HFF-Myc (cell line): ENCODE measurements at regions not wholly inside any gene's neighbourhood (a gene's known extent, or its start where the extent isn't known, plus 50 kb on each side); places are given as distances from the start of the nearest gene placed in this dataset.

Source experiments
- DNase-seq: peaks from one replicate; pipeline ENCODE4 v3.0.0-alpha.2; 2011; ENCODE audit warnings: low read depth; ENCODE audit errors: extremely low read depth
- H3K4me3 ChIP-seq: replicated peaks from 2 replicates; pipeline ENCODE4 v1.5.1; 2011; ENCODE audit warnings: low read depth, mild to moderate bottlenecking, control low read depth, low read length
- CTCF ChIP-seq: IDR thresholded peaks from 2 replicates; pipeline ENCODE4 v1.5.1; 2012; ENCODE audit warnings: mild to moderate bottlenecking, low read depth, low read length, control low read depth; ENCODE audit errors: missing control alignments

DNA sequence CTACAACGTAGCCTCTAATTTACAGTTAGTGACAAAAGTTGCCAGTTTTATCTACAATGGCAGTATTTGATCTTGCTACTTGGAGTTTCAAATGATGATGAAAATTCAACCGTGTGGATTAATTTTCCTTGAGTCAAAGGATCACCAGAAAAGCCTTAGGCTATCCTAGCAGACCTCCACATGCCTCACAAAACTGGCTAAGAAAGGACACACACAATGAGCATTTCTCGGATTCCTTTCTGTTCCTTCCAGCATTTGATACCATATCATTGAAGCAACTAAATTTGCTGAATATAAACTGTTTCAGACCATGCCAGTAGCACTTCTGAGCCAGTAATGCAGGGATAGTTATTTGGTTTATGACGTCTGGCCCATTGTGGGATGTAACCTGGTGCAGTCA is 587.4 kb upstream of the MDFIC2 start:
- no peak overlapping the region for H3K4me3 ChIP-seq
- TF ChIP-seq CTCF: no peak
- DNase-seq: no peak

- DNase-seq: no peak
- no peak for TF ChIP-seq CTCF
- H3K4me3 ChIP-seq: no peak overlapping the region
Observed at GRCh38 chr3:70890020-70890394, 577.6 kb upstream of the MDFIC2 start.

DNA sequence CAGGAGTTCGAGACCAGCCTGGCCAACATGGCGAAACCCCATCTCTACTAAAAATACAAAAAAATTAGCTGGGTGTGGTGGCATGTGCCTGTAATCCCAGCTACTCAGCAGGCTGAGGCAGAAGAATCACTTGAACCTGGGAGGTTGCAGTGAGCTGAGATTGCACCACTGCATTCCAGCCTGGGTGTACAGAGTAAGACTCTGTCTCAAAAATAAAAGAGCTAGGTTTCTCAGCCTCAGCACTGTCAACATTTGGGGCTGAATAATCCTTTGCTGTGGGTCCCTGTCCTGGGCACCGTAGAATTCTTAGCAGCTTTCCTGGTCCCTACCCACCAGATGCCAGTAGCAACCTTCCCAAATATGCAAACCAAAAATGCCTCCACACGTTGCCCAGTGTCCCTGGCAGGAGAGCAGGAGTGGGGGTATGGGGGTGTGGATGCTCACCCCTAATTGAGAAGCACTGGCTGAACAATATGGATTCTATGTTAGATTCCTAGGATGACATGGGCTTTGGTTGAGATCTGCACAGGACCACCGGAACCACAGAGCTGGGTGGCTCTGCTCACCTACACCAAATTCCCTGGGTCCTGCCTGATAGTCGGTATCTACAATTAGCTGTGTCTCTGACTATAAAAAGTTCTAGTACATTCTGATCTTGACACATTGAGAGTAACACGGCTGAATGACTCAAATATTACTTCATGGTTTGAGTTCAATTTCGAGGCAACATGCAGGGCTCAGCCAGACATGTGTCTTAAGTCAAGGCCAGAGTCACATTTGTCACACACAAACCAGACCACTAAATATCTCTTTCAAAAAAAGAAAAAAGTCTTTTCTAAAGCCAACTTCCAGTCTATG is 577.0 kb upstream of the MDFIC2 start:
- H3K4me3 ChIP-seq: no peak overlapping the region
- no peak for TF ChIP-seq CTCF
- DNase-seq: no peak

DNA sequence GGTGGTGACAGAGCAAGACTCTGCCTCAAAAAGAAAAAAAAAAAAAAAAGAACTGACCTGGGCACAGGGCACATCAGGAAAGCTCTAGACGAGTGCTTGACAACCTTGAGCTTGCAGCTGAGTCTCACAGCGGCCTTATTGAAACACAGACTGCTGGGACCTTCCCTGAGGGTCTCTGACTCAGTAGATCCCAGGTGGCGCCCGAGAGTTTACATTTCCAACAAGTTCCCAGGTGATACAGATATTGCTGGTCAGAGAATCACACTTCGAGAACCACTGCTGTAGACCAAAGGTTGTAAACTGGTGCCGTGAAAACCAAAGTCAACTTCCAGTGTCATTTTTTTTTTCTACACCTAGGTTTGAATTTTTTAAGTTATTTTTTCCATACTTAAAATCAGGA is 573.2 kb upstream of the MDFIC2 start:
- no peak overlapping the region for H3K4me3 ChIP-seq
- TF ChIP-seq CTCF: no peak
- no peak for DNase-seq

DNA sequence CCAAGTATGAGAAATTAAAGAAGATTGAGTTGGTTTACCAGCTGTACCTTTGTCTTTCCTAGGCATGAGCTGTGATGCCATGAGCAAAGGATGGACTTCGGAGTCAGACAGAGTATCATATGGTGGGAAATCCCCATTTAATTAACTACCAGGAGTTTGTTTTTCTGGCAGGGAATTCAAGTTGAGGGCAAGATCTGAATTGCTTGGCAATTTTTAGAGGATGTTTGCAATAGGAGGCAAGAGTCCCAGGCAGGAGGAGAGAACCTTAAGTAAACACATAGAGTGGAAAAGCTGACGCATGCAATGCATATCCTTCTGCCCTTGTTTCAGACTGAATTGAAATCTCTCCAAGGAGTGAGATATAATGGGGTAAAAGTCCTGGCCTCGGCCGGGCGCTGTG is 569.7 kb upstream of the MDFIC2 start:
- TF ChIP-seq CTCF: no peak
- DNase-seq: no peak
- H3K4me3 ChIP-seq: no peak overlapping the region

DNA sequence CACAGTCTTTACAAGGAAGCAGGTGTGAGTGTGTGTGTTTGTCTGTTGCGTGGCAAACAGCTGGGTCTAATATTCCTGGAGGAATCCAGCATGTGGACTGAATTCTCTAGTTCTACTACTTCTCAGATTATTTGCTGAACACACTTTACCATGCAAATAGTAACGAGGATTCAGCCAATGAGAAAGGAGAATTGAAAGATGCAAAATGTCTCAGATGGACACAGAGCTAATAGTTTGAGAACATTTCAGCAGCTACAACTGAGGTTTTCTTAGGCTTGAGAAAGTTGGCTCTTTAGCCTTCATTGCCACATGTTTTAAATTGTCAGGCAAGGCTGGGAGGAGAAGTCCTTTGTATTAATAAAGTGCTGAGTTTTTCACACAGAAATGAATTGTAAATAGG is 568.0 kb upstream of the MDFIC2 start:
- DNase-seq: peak; percentile 26
- no peak overlapping the region for H3K4me3 ChIP-seq
- no peak for TF ChIP-seq CTCF

- no peak for DNase-seq
- H3K4me3 ChIP-seq: no peak overlapping the region
- no peak for TF ChIP-seq CTCF
Observed at GRCh38 chr3:70876154-70876553, 563.7 kb upstream of the MDFIC2 start.
